ENCODE measurements at regions not wholly inside any gene's neighbourhood (a gene's known extent, or its start where the extent isn't known, plus 50 kb on each side); places are given as distances from the start of the nearest gene placed in this dataset.

DNA sequence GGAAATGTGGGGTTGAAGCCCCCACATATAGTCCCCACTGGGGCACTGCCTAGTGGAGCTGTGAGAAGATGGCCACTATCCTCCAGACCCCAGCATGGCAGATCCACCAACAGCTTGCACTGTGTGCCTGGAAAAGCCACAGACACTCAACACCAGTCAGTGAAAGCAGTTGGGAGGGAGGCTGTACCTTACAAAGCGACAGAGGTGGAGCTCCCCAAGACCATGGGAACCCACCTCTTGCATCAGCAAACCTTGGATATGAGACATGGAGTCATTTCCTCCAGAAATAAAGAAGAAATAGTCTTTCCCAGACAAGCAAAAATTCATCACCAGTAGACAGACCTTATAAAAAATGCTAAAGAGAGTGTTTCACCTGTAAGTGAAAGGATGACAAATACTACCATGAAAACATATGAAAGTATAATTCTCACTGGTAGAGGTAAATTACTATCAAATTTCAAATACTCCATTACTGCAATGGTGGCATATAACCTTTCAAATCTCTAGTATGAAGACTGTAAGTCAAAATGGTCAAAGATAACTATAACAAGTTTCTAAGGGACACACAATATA lies 152.6 kb upstream of the EPHA4 start:
- TF ChIP-seq EZH2phosphoT487 (IDR thresholded peaks at IDR 0.05; ENCODE audit: insufficient read depth, low read depth) (no peak), EZH2 (IDR thresholded peaks at IDR 0.05; ENCODE audit: insufficient read depth, poor library complexity, severe bottlenecking) (no peak)
